HCT116 (cell line): ENCODE measurements at regions not wholly inside any gene's neighbourhood (a gene's known extent, or its start where the extent isn't known, plus 50 kb on each side); places are given as distances from the start of the nearest gene placed in this dataset.

Experiments
- CTCF ChIP-seq, 3 experiments: fragments of 200-600 bp in 1 of 3; sonication (generic) in 1 of 3; IDR thresholded peaks in 2 of 3; conservative IDR thresholded peaks in 1 of 3; 2 replicates each; pipeline ENCODE4 v1.5.1; 2012 to 2017; ENCODE audit warnings: low read depth in 2 of 3, low read length in 2 of 3, antibody characterized with exemption in 1 of 3, borderline replicate concordance in 1 of 3, control low read depth in 1 of 3, mild to moderate bottlenecking in 1 of 3, mixed read lengths in 1 of 3, mixed run types in 1 of 3, moderate library complexity in 1 of 3; ENCODE audit not compliant: insufficient read depth in 1 of 3
- POLR2A ChIP-seq: IDR thresholded peaks from 2 replicates; pipeline ENCODE4 v1.7.0; 2011; ENCODE audit warnings: borderline replicate concordance; ENCODE audit not compliant: insufficient read depth, insufficient read length; ENCODE audit errors: extremely low read depth

- TF ChIP-seq CTCF (IDR thresholded peaks at IDR 0.05 in 2 of 3, conservative IDR thresholded peaks at IDR 0.05 in 1 of 3; ENCODE audit: borderline replicate concordance in 1 of 3, insufficient read depth in 1 of 3, low read depth in 2 of 3, low read length in 2 of 3) (no peak), POLR2A (no peak)
These were observed 1002.5 kb upstream of the FAM98A start for GRCh38 chr2:34601561-34601960.
